HAP-1 (cell line): ENCODE measurements at regions not wholly inside any gene's neighbourhood (a gene's known extent, or its start where the extent isn't known, plus 50 kb on each side); places are given as distances from the start of the nearest gene placed in this dataset.

ENCODE experiments used
- DNase-seq, 2 experiments: peaks; one replicate each; pipeline ENCODE4 v3.0.0-alpha.2; 2016 to 2020; ENCODE audit warnings: low spot score in 2 of 2
- H3K27me3 ChIP-seq: fragments of 250-450 bp; sonication (Bioruptor Pico); 2 replicates; pipeline ENCODE4 v1.5.1; 2020; ENCODE audit warnings: low read depth, mild to moderate bottlenecking, moderate library complexity
- H3K36me3 ChIP-seq: fragments of 250-450 bp; sonication (Bioruptor Pico); replicated peaks from 2 replicates; pipeline ENCODE4 v1.5.1; 2020; ENCODE audit warnings: mild to moderate bottlenecking
- H3K4me1 ChIP-seq: fragments of 250-450 bp; sonication (Bioruptor Pico); 2 replicates; pipeline ENCODE4 v1.5.1; 2020; ENCODE audit warnings: mild to moderate bottlenecking
- H3K4me3 ChIP-seq: fragments of 250-450 bp; sonication (Bioruptor Pico); 2 replicates; pipeline ENCODE4 v1.5.1; 2020; ENCODE audit warnings: mild to moderate bottlenecking, moderate library complexity
- H3K9me3 ChIP-seq: fragments of 250-450 bp; sonication (Bioruptor Pico); 2 replicates; pipeline ENCODE4 v1.5.1; 2020; ENCODE audit warnings: mild to moderate bottlenecking, moderate library complexity
- in situ Hi-C: fragments of 300-500 bp; cut with MboI; formaldehyde crosslinking; loops from 3 replicates; pipeline ENCODE4 v1.14.3; 2020; ENCODE audit warnings: low sequenced_read_pairs, inconsistent platforms, mixed read lengths

DNA sequence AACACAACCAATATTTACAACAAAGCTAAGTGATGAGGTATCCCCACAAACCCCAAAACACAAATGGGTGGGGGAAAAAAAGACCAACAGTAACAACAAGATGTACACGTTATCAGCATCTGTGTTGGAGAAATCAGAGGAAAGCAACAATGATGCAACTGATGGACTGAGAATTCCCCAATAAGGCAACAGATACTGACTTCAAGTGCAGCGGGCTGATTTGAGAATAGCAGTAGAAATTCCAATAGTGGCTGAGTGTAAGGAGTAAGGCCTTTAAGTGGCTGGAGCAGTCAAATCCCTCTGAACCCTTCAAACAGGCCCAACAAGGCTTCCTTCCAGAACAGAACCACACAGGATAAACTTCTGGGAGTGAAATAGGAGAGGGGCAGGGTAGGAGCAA, 97.6 kb downstream of the TM2D1 start:
- Histone ChIP-seq H3K4me3 (no peak overlapping the region), H3K9me3 (no peaks in the 10 kb centered on the region), H3K27me3 (no peaks in the 10 kb centered on the region; the same call in 1 of the 2 replicates), H3K4me1 (no peaks in the 10 kb centered on the region), H3K36me3 (no peaks in the 10 kb centered on the region)
- no peak for DNase-seq
- in situ Hi-C loops, result no loop called here

DNA sequence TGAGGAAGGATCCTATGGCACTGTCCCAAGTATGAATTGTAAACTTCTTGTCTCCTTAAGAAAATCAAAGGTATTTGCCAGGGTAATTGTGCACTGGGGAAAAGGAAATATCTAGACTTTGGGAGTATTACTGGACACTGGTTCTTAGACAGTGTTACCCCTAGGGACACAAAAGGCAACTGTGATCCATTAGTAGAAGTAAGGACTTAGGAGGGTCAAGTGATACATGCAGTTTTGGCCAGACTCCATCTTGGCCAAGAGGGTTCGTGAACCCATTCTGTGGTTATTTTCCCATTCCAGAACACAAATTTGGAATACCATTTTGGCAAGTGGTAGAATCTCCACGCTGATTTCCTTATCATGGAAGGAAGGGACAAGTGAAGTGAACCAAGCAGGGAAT, 98.1 kb downstream of the TM2D1 start:
- Histone ChIP-seq H3K36me3 (no peaks in the 10 kb centered on the region), H3K4me1 (no peaks in the 10 kb centered on the region), H3K4me3 (no peak overlapping the region), H3K27me3 (no peaks in the 10 kb centered on the region; the same call in 1 of the 2 replicates), H3K9me3 (no peaks in the 10 kb centered on the region)
- no peak for DNase-seq
- in situ Hi-C loops, result no loop called here

DNA sequence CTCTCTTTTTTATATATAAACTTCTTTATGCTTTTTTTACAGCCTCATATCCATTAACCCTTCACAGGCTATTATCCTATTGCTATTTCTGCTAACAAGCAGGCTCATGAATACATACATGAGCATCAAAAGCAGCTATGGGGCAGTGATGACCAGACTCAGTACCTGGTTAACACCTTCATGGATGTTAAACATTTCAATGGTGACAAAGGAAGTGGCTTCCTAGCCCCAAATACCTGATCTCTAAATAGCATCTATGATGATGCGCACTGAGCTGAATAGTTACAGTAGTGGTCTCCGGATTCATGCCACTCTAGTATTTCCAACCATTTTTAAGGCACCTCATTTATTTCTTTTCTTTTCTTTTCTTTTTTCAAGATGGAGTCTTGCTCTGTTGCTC, 101.1 kb downstream of the TM2D1 start:
- in situ Hi-C loops, result no loop called here

DNA sequence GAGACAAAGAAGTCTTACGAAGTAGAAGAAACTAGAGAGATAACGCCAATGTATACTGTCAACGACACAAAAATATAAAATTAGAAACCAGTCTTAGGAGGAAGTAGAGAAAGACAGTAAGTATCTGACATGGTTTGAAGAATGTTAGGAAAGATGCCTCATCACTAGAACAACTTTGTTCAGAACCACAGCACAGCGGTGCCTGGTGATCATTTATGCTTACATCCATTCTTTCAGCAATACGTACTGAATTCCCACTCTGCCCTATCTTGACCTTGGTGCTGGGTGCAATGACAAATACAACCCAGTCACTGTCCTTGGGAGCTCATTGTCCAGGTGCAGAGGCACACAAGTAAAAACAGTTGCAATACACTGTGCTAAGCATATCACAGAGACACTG, 104.4 kb downstream of the TM2D1 start:
- H3K9me3 ChIP-seq, result no peaks in the 10 kb centered on the region
- no peak overlapping the region for H3K4me3 ChIP-seq
- in situ Hi-C loops, result no loop called here
- no peaks in the 10 kb centered on the region for H3K36me3 ChIP-seq
- no peaks in the 10 kb centered on the region; the same call in 1 of the 2 replicates for H3K27me3 ChIP-seq
- no peaks in the 10 kb centered on the region for H3K4me1 ChIP-seq
- DNase-seq, result no peak

More for the DNA sequence above, 101.1 kb downstream of the TM2D1 start:
- H3K27me3 ChIP-seq, result no peaks in the 10 kb centered on the region; the same call in 1 of the 2 replicates
- H3K36me3 ChIP-seq, result no peaks in the 10 kb centered on the region
- DNase-seq, result no peak
- no peaks in the 10 kb centered on the region for H3K9me3 ChIP-seq
- no peaks in the 10 kb centered on the region for H3K4me1 ChIP-seq
- no peak overlapping the region for H3K4me3 ChIP-seq

DNA sequence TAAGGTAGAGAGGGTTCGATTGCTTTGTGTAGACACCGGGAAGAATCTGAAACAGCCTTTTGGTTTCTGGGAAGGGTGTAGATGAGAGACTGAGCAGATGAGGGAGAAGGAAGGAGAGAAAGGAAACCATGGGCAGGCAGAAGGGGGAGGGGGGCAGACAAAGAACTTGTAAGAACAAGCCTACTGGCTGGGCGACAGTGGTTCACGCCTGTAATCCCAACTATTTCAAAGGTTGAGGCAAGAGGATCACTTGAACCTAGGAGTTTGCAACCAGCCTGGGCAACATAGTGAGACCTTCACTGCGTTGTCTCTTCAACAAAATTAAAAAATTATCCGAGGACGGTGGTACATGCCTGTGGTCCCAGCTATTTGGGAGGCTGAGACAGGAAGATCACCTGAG, 106.2 kb downstream of the TM2D1 start:
- in situ Hi-C loops, result no loop called here
- Histone ChIP-seq H3K36me3 (no peaks in the 10 kb centered on the region), H3K9me3 (no peaks in the 10 kb centered on the region), H3K4me1 (no peaks in the 10 kb centered on the region), H3K4me3 (no peak overlapping the region), H3K27me3 (no peaks in the 10 kb centered on the region; the same call in 1 of the 2 replicates)
- DNase-seq, result no peak

DNA sequence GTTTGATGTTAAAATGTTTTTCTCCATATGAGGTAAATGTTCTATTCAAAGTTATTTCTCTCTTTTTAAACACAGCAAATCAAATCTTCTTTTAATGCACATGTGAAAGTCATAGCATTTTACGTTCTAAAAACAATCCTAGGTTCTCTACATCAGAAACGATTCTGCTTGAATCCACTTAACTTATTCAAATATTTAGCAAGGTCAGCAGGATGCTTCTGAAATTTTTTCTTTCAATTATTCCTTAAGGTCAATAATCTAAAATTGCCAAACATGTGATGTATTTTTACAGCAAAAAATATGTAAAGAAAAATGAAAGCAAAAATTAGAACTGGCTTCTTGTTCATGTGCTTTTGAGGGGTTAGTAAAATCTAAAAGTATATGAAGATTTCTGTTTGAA, 106.7 kb downstream of the TM2D1 start:
- in situ Hi-C loops, result no loop called here
- Histone ChIP-seq H3K9me3 (no peaks in the 10 kb centered on the region), H3K36me3 (no peaks in the 10 kb centered on the region), H3K27me3 (no peaks in the 10 kb centered on the region; the same call in 1 of the 2 replicates), H3K4me3 (no peak overlapping the region), H3K4me1 (no peaks in the 10 kb centered on the region)
- DNase-seq, result no peak

DNA sequence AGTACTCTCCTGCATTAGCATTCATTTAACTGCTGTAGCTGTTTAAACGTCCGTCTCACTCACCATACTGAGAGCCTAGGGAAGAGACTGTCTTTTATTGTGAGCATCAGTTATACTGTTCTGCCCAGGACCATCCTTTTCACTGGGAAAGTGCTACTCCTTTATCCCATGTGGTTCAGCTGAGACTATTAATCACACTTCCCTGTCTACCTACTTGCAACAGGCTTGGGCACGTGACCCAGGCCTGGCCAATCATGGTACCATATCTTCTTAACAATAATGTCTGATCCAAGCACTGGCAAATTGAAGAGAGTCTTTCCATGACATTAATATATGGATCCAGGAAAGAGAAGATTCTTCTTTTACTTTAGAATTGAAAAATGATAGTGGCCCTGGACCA, 108.1 kb downstream of the TM2D1 start:
- no peak for DNase-seq
- Histone ChIP-seq H3K4me3 (no peak overlapping the region), H3K9me3 (no peaks in the 10 kb centered on the region), H3K27me3 (no peaks in the 10 kb centered on the region; the same call in 1 of the 2 replicates), H3K36me3 (no peaks in the 10 kb centered on the region), H3K4me1 (no peaks in the 10 kb centered on the region)
- in situ Hi-C loops, result no loop called here

DNA sequence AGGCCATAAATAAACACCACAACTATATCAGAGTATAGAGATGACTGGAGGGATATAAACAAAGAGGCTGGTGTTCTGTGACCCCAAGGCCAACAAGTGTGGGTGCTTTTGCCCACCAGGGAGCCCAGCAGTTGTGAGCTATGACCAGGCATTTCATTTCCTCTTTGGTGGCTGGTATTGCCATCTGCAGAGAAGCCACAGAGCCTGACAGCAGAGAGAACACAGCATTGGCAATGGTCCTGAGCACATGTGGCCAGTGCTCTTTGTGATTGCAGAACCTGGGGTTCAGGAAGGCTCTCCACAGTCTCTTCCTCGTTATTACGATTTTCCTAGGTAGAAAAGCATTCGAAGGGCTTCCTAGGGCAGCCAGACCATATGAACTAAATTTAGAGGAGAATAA, 112.3 kb downstream of the TM2D1 start:
- Histone ChIP-seq H3K36me3 (no peaks in the 10 kb centered on the region), H3K9me3 (no peaks in the 10 kb centered on the region), H3K4me3 (no peak overlapping the region), H3K4me1 (no peaks in the 10 kb centered on the region), H3K27me3 (no peaks in the 10 kb centered on the region)
- no peak for DNase-seq
- in situ Hi-C loops, result no loop called here

DNA sequence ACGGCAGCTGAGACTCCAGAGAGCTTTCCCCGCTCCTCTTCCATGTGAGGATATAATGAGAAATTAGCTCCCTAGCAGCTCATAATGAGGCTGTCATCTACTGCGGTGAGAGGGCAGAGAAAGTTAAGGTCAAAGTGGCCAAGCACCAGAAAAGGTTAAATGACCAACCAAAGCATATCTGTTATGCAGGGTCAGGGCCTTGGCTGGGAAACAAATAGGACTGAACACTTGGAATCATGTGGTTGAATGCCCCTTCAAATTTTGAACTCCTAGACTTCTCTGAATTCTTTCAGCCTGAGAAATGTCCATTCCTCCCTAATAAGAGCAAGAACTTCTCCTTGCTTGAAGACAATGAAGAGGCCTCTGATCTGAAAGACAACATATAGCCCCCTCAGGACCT, 115.9 kb downstream of the TM2D1 start:
- no peak overlapping the region for H3K4me3 ChIP-seq
- no peaks in the 10 kb centered on the region for H3K9me3 ChIP-seq
- in situ Hi-C loops, result no loop called here
- DNase-seq, result no peak
- H3K36me3 ChIP-seq, result no peaks in the 10 kb centered on the region
- peaks cover 2% of the 10 kb centered on the region; the same call in 1 of the 2 replicates for H3K27me3 ChIP-seq
- no peaks in the 10 kb centered on the region for H3K4me1 ChIP-seq

DNA sequence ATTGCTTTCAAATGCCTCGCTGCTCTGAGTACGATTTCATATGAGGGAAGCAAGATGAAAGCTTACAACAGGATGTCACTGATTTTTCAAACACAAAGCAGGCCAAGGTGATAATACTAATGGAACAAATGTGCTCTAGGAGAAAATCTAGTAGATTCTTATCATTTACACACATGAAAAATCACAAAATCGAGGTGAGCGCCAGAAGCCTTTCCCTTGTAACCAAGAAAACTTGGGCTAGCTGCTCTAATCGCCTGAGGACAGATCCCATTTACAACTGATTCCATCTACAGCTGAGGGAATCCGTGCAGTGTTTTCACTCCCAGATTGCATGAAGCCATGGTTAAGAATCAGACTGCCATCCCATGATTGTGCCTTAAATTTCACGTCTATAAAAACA, 117.5 kb downstream of the TM2D1 start:
- Histone ChIP-seq H3K4me3 (no peak overlapping the region), H3K36me3 (no peaks in the 10 kb centered on the region), H3K9me3 (no peaks in the 10 kb centered on the region), H3K27me3 (peaks cover 2% of the 10 kb centered on the region; the same call in 1 of the 2 replicates), H3K4me1 (no peaks in the 10 kb centered on the region)
- in situ Hi-C loops, result no loop called here
- no peak for DNase-seq

DNA sequence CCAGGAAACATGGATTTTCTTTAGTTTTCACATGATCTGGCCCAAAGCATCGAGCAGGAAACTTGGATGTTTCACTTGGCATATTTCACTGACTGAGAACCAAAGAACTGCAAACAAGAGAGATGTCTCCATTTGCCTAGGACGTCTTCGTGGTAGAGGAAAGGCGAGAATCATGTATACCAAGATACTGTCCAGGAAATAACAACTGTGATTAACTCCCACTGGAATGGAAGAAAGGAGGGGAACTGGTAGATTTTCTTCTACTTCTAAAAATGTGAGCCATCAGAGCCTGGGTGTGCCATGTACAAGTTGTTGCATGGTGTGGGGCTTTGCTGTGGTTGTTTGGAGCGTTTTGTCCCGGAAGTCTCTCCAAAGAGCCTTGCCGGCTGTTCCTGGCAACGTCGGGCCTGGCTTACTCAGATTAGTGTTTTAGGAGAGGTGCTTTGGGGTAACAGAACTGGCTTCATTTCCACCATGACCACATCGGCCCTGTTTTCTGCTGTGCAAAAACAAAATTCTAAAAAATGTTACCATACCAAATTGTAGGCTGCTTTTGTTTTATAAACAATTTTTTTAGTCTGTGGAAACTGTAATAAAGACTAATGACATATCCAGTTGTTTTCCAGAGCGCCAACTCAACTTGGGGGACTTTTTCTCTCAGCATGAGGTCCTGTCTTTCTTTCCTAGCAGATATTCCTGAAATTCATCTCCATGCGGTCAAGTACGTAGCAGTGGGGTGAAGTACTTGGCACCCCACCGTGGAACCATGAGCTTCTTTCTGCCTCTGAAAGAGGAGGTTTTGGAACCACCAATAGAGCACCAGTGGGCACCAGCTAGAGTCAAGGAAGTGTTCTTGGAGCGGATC, 118.3 kb downstream of the TM2D1 start:
- Histone ChIP-seq H3K4me1 (no peaks in the 10 kb centered on the region), H3K9me3 (no peaks in the 10 kb centered on the region), H3K27me3 (peaks cover 2% of the 10 kb centered on the region; the same call in 1 of the 2 replicates), H3K36me3 (no peaks in the 10 kb centered on the region), H3K4me3 (no peak overlapping the region)
- in situ Hi-C loops, result no loop called here
- DNase-seq, result no peak

DNA sequence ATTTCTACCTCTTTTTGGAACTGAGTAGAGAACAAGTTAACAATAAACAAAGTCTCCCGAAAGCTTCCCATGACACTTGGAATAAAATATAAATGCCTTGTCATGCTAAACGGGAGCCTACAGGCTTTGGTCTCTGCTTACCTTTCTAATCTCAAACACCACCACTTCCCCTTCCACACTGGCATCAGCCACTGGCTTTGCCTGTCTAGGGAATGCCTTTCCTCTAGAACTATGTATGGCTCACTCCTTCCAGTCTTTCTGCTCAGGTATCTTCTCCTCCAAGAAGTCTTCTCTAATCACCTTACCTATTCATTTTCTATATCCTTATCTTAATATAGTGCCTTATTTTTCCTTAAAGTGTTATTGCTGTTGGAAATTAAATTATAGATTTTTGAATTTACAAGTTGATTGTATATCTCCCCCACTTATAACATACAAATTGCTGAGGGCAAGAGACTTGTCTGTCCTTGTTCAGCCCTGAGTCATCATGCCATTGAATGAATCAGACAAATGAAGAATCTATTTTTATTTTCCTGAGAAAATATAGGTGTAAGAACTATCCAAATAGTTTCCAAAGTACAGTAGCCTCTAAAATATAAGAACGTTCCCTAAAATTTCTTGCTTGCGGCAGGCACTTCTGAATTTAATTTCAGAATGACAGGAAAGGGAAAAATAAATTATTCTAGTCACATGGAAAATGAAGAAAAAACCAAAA, 119.2 kb downstream of the TM2D1 start:
- H3K4me3 ChIP-seq, result no peak overlapping the region
- H3K9me3 ChIP-seq, result no peaks in the 10 kb centered on the region
- DNase-seq, result no peak
- no peaks in the 10 kb centered on the region for H3K4me1 ChIP-seq
- H3K36me3 ChIP-seq, result no peaks in the 10 kb centered on the region
- in situ Hi-C loops, result no loop called here
- H3K27me3 ChIP-seq, result peaks cover 2% of the 10 kb centered on the region; the same call in 1 of the 2 replicates

DNA sequence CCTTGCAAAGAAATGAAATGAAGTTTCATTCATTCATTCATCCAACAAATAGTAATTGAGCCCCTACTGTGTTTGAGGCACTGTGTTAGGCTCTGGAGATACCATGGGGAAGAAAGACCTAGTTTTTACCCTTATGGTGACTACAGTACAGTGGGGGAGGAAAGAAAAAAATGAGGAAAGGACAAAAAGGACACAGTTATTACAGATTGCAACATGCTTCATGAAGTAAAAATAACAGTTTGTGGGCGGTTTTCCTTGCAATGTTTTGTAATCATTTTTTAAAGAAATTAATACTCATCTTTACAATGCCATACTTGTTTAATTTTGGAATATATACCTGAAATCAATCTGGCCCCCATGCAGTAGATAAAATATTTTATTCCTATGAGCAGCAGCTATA, 120.3 kb downstream of the TM2D1 start:
- Histone ChIP-seq H3K4me3 (no peak overlapping the region), H3K27me3 (peaks cover 2% of the 10 kb centered on the region; the same call in 1 of the 2 replicates), H3K36me3 (no peaks in the 10 kb centered on the region), H3K9me3 (no peaks in the 10 kb centered on the region), H3K4me1 (no peaks in the 10 kb centered on the region)
- in situ Hi-C loops, result no loop called here
- DNase-seq, result no peak

DNA sequence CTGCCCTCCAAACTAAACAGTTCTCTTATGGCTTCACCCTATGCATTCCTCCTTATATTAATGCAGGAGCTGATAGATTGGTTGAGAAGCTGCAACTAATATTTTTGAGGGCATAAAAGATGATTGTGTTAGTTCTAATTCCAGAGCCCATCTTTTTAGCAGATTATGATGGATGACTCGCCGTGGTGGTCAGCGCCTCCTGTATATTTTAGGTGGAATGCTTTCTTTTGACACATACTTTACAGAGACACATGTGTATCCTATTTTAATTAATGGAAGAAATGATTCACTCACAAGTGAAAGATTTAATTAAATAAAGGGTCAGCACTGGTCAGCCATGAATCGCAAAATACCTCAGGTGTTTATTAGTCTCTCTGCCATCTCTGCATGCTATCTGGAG, 120.7 kb downstream of the TM2D1 start:
- H3K36me3 ChIP-seq, result no peaks in the 10 kb centered on the region
- in situ Hi-C loops, result no loop called here
- H3K27me3 ChIP-seq, result peaks cover 4% of the 10 kb centered on the region; the same call in 1 of the 2 replicates
- H3K4me1 ChIP-seq, result no peaks in the 10 kb centered on the region
- no peak overlapping the region for H3K4me3 ChIP-seq
- H3K9me3 ChIP-seq, result no peaks in the 10 kb centered on the region
- no peak for DNase-seq
